ENCODE measurements at regions not wholly inside any gene's neighbourhood (a gene's known extent, or its start where the extent isn't known, plus 50 kb on each side); places are given as distances from the start of the nearest gene placed in this dataset.
A peak's percentile ranks its signal among the peaks of the same experiment; 100 is the strongest.

- Histone ChIP-seq H3K27ac (ENCODE audit: control insufficient read depth, insufficient read depth, low read length) (no peak overlapping the region), H3K4me2 (ENCODE audit: control insufficient read depth, extremely low read depth, insufficient read depth, low read depth, low read length) (no peak overlapping the region), H3K4me1 (ENCODE audit: control insufficient read depth, extremely low read depth, insufficient read depth, low read length) (no peaks in the 10 kb centered on the region), H3K27me3 (ENCODE audit: control insufficient read depth, extremely low read depth, insufficient read depth, low read length) (no peaks in the 10 kb centered on the region), H4K20me1 (ENCODE audit: control insufficient read depth, extremely low read depth, insufficient read depth, low read length) (no peaks in the 10 kb centered on the region), H3K79me2 (ENCODE audit: control insufficient read depth, insufficient read depth, low read length) (no peaks in the 10 kb centered on the region), H3K9me1 (ENCODE audit: control insufficient read depth, extremely low read depth, insufficient read depth, low read length) (no peaks in the 10 kb centered on the region), H3K36me3 (ENCODE audit: control insufficient read depth in 2 of 2, extremely low read depth in 1 of 2, insufficient read depth in 2 of 2, low read length in 2 of 2) (no peaks in the 10 kb centered on the region), H3K9ac (ENCODE audit: control insufficient read depth, extremely low read depth, insufficient read depth, low read length) (no peak overlapping the region), H3K9me3 (ENCODE audit: control insufficient read depth, low read depth, low read length) (no peaks in the 10 kb centered on the region), H2AFZ (ENCODE audit: control insufficient read depth, low read length) (no peak overlapping the region), H3K4me3 (ENCODE audit: control insufficient read depth in 2 of 3, extremely low read depth in 1 of 3, insufficient read depth in 2 of 3, low read depth in 1 of 3, low read length in 3 of 3) (no peak overlapping the region)
- no peak for DNase-seq (ENCODE audit: low read depth, low spot score)
- FAIRE-seq, result no peak
- dilution Hi-C loops (cut with MboI; ENCODE audit: extremely low pct_ligation_motif_present, low sequenced_read_pairs), result no loop called here
- TF ChIP-seq CTCF (optimal IDR thresholded peaks at IDR 0.05 in 1 of 3, IDR thresholded peaks at IDR 0.05 in 1 of 3, conservative IDR thresholded peaks at IDR 0.05 in 1 of 3; ENCODE audit: extremely low read depth in 1 of 3, insufficient read depth in 2 of 3, low read length in 3 of 3) (peak; percentile 46 to 73 (median 68)), EZH2 (IDR thresholded peaks at IDR 0.05; ENCODE audit: low read length) (no peak)
Observed at GRCh38 chr19:5225486-5226345, 114.9 kb downstream of the PTPRS start.

- Histone ChIP-seq H3K9me3 (ENCODE audit: control insufficient read depth, low read depth, low read length) (no peaks in the 10 kb centered on the region), H4K20me1 (ENCODE audit: control insufficient read depth, extremely low read depth, insufficient read depth, low read length) (no peaks in the 10 kb centered on the region), H3K4me2 (ENCODE audit: control insufficient read depth, extremely low read depth, insufficient read depth, low read depth, low read length) (no peak overlapping the region), H2AFZ (ENCODE audit: control insufficient read depth, low read length) (no peak overlapping the region), H3K9ac (ENCODE audit: control insufficient read depth, extremely low read depth, insufficient read depth, low read length) (no peak overlapping the region), H3K9me1 (ENCODE audit: control insufficient read depth, extremely low read depth, insufficient read depth, low read length) (no peaks in the 10 kb centered on the region), H3K27ac (ENCODE audit: control insufficient read depth, insufficient read depth, low read length) (no peak overlapping the region), H3K36me3 (ENCODE audit: control insufficient read depth in 2 of 2, extremely low read depth in 1 of 2, insufficient read depth in 2 of 2, low read length in 2 of 2) (peaks cover 0 to 2% of the 10 kb centered on the region in 2 experiments), H3K27me3 (ENCODE audit: control insufficient read depth, extremely low read depth, insufficient read depth, low read length) (no peaks in the 10 kb centered on the region), H3K4me1 (ENCODE audit: control insufficient read depth, extremely low read depth, insufficient read depth, low read length) (no peaks in the 10 kb centered on the region), H3K4me3 (ENCODE audit: control insufficient read depth in 2 of 3, extremely low read depth in 1 of 3, insufficient read depth in 2 of 3, low read depth in 1 of 3, low read length in 3 of 3) (no peak overlapping the region), H3K79me2 (ENCODE audit: control insufficient read depth, insufficient read depth, low read length) (no peaks in the 10 kb centered on the region)
- TF ChIP-seq EZH2 (IDR thresholded peaks at IDR 0.05; ENCODE audit: low read length) (no peak), CTCF (optimal IDR thresholded peaks at IDR 0.05 in 1 of 3, IDR thresholded peaks at IDR 0.05 in 1 of 3, conservative IDR thresholded peaks at IDR 0.05 in 1 of 3; ENCODE audit: extremely low read depth in 1 of 3, insufficient read depth in 2 of 3, low read length in 3 of 3) (no peak)
- FAIRE-seq (no peak), DNase-seq (ENCODE audit: low read depth, low spot score) (no peak)
- dilution Hi-C loops (cut with MboI; ENCODE audit: extremely low pct_ligation_motif_present, low sequenced_read_pairs), result no loop called here
Observed at GRCh38 chr19:5224480-5224879, 116.1 kb downstream of the PTPRS start.
